ACHN (cell line): ENCODE measurements at regions not wholly inside any gene's neighbourhood (a gene's known extent, or its start where the extent isn't known, plus 50 kb on each side); places are given as distances from the start of the nearest gene placed in this dataset.

Experiments
- DNase-seq: peaks from one replicate; pipeline ENCODE4 v3.0.0-alpha.2; 2015
- in situ Hi-C: cut with HindIII; loops from 2 replicates; pipeline ENCODE4 v1.10.0; 2017; ENCODE audit warnings: low sequenced_read_pairs, low pct_ligation_motif_present, low pct_unique_long_range_greater_than_20kb

GRCh38 chr14:45332360-45332988 is 79.5 kb upstream of the MIS18BP1 start:
- in situ Hi-C loops = no loop called here

GRCh38 chr14:45308745-45309397 is 55.9 kb upstream of the MIS18BP1 start:
- in situ Hi-C loops = no loop called here
- DNase-seq = no peak

More at GRCh38 chr14:45332360-45332988, 79.5 kb upstream of the MIS18BP1 start:
- DNase-seq = no peak
